HepG2 (cell line): ENCODE measurements at regions not wholly inside any gene's neighbourhood (a gene's known extent, or its start where the extent isn't known, plus 50 kb on each side); places are given as distances from the start of the nearest gene placed in this dataset.

Experiments
- ATAC-seq: fragments of 200-7000 bp; cut with Tn5 transposase; 3 replicates; pipeline ENCODE4 v1.9.1; 2020; ENCODE audit warnings: mild to moderate bottlenecking, moderate library complexity
- BruUV-seq: library from RNA; stranded (reverse); fragments of 400-500 nt; replicated peaks from 2 replicates; lab custom pipeline; 2021; lab: Mats Ljungman, UMichigan
- CTCF ChIA-PET: fragments of 300-600 bp; formaldehyde crosslinking; extraction: SDS; loops from one replicate; lab custom pipeline; 2021; ENCODE audit warnings: low total read pairs, inconsistent platforms, low intra/inter-chr PET ratio; lab: Yijun Ruan, JAX
- POLR2A ChIA-PET: fragments of 350-600 bp; sonication (Branson Sonifier 250); formaldehyde crosslinking; loops from one replicate; lab custom pipeline; 2020; ENCODE audit warnings: antibody characterized with exemption, inconsistent platforms; lab: Yijun Ruan, JAX
- DNase-seq: peaks from one replicate; pipeline ENCODE4 v3.0.0-alpha.2; 2015; ENCODE audit warnings: low spot score
- FAIRE-seq: peaks from 3 replicates; lab custom pipeline; 2011; peaks lifted over from hg19 to GRCh38; lab: Jason Lieb, UNC
- H2AFZ ChIP-seq: one replicate; pipeline ENCODE4 v1.6.1; 2011; ENCODE audit warnings: low read length, inconsistent platforms
- H3K27ac ChIP-seq: fragments of 300-600 bp; 3 replicates; pipeline ENCODE4 v1.8.0; 2011; ENCODE audit warnings: mixed run types, mild to moderate bottlenecking, mixed read lengths, low read length, inconsistent platforms; ENCODE audit not compliant: insufficient read depth; ENCODE audit errors: extremely low read length
- H3K27me3 ChIP-seq, 2 experiments: fragments of 200-600 bp in 1 of 2; 2 replicates in 1 of 2; 3 replicates in 1 of 2; pipeline versions ENCODE4 v1.6.0 to v1.8.0; 2011; ENCODE audit warnings: low read length in 2 of 2, mild to moderate bottlenecking in 2 of 2, moderate library complexity in 2 of 2, inconsistent platforms in 1 of 2; ENCODE audit not compliant: insufficient read depth in 2 of 2, control insufficient read depth in 1 of 2
- H3K36me3 ChIP-seq, 2 experiments: fragments of 200-600 bp in 1 of 2; replicated peaks in 1 of 2; 2 replicates in 1 of 2; 3 replicates in 1 of 2; pipeline versions ENCODE4 v1.5.1 to v1.8.0; 2011; ENCODE audit warnings: low read length in 2 of 2, inconsistent platforms in 1 of 2; ENCODE audit not compliant: insufficient read depth in 2 of 2, control insufficient read depth in 1 of 2
- H3K4me1 ChIP-seq: 2 replicates; pipeline ENCODE4 v1.5.1; 2012; ENCODE audit warnings: low read length, inconsistent platforms; ENCODE audit not compliant: insufficient read depth
- H3K4me2 ChIP-seq: 2 replicates; pipeline ENCODE4 v1.6.0; 2011; ENCODE audit warnings: low read depth, low read length, inconsistent platforms
- H3K4me3 ChIP-seq, 3 experiments: fragments of 200-600 bp in 1 of 3; sonication (generic), shearing (Covaris generic) in 1 of 3; replicated peaks in 1 of 3; 2 replicates each; pipeline ENCODE4 v1.5.1; 2011 to 2016; ENCODE audit warnings: low read length in 3 of 3, inconsistent platforms in 2 of 3, low read depth in 2 of 3, mild to moderate bottlenecking in 2 of 3, control low read depth in 1 of 3, mixed read lengths in 1 of 3; ENCODE audit not compliant: insufficient read depth in 1 of 3
- H3K79me2 ChIP-seq: one replicate; pipeline ENCODE4 v1.6.1; 2011; ENCODE audit warnings: low read length, inconsistent platforms; ENCODE audit not compliant: insufficient read depth
- H3K9ac ChIP-seq: 2 replicates; pipeline ENCODE4 v1.6.0; 2011; ENCODE audit warnings: mild to moderate bottlenecking, low read depth, low read length, inconsistent platforms; ENCODE audit not compliant: insufficient read depth
- H3K9me3 ChIP-seq: 2 replicates; pipeline ENCODE4 v1.5.1; 2012; ENCODE audit warnings: mild to moderate bottlenecking, low read length
- H4K20me1 ChIP-seq: 2 replicates; pipeline ENCODE4 v1.6.0; 2011; ENCODE audit warnings: inconsistent platforms, mild to moderate bottlenecking, low read length, moderate library complexity; ENCODE audit not compliant: insufficient read depth
- CBFB ChIP-seq: sonication (generic); formaldehyde crosslinking; IDR thresholded peaks from 2 replicates; pipeline ENCODE4 v1.4.0; 2020; ENCODE audit warnings: missing genetic modification reagents
- CCDC6 ChIP-seq: sonication (generic); formaldehyde crosslinking; IDR thresholded peaks from 2 replicates; pipeline ENCODE4 v1.8.1; 2022; ENCODE audit warnings: mild to moderate bottlenecking, missing genetic modification reagents, moderate library complexity
- ELF3 ChIP-seq: IDR thresholded peaks from 2 replicates; pipeline ENCODE4 v1.6.1; 2016; ENCODE audit warnings: missing genetic modification reagents, missing compliant biosample characterization
- ELF4 ChIP-seq: sonication (generic); formaldehyde crosslinking; IDR thresholded peaks from 2 replicates; pipeline ENCODE4 v1.5.0; 2020; ENCODE audit warnings: missing genetic modification reagents, mild to moderate bottlenecking, moderate library complexity, borderline replicate concordance
- EP300 ChIP-seq, 3 experiments: sonication (generic) in 1 of 3; formaldehyde crosslinking in 1 of 3; IDR thresholded peaks; 2 replicates each; pipeline versions ENCODE4 v1.5.1 to v1.6.1; 2011 to 2020; ENCODE audit warnings: low read depth in 2 of 3, low read length in 2 of 3, borderline replicate concordance in 1 of 3, improper control_type of control experiment in 1 of 3, mild to moderate bottlenecking in 1 of 3, missing genetic modification reagents in 1 of 3, moderate library complexity in 1 of 3
- ETV5 ChIP-seq: IDR thresholded peaks from 2 replicates; pipeline ENCODE4 v1.6.1; 2018; ENCODE audit warnings: missing biosample characterization, missing genetic modification reagents, inconsistent platforms, borderline replicate concordance
- GATAD2A ChIP-seq: IDR thresholded peaks from 2 replicates; pipeline ENCODE4 v1.6.1; 2016
- HDAC2 ChIP-seq: sonication (generic); formaldehyde crosslinking; IDR thresholded peaks from 2 replicates; pipeline ENCODE4 v1.4.0; 2020; ENCODE audit warnings: missing genetic modification reagents
- KDM1A ChIP-seq: IDR thresholded peaks from 2 replicates; pipeline ENCODE4 v1.6.1; 2016; ENCODE audit warnings: missing compliant biosample characterization
- KLF13 ChIP-seq: sonication (generic); formaldehyde crosslinking; IDR thresholded peaks from 2 replicates; pipeline ENCODE4 v1.4.0; 2020; ENCODE audit warnings: mild to moderate bottlenecking, missing genetic modification reagents
- MXD4 ChIP-seq: IDR thresholded peaks from 2 replicates; pipeline ENCODE4 v1.6.1; 2016; ENCODE audit warnings: mild to moderate bottlenecking, missing biosample characterization, missing genetic modification reagents
- NCOA1 ChIP-seq: sonication (generic); formaldehyde crosslinking; IDR thresholded peaks from 2 replicates; pipeline ENCODE4 v1.9.0; 2021; ENCODE audit warnings: missing genetic modification reagents
- PAWR ChIP-seq: sonication (generic); formaldehyde crosslinking; IDR thresholded peaks from 2 replicates; pipeline ENCODE4 v1.4.0; 2020; ENCODE audit warnings: missing genetic modification reagents, mild to moderate bottlenecking, borderline replicate concordance
- RFXAP ChIP-seq: sonication (generic); formaldehyde crosslinking; IDR thresholded peaks from 2 replicates; pipeline ENCODE4 v1.4.0; 2020; ENCODE audit warnings: missing genetic modification reagents, borderline replicate concordance
- SALL2 ChIP-seq: sonication (generic); formaldehyde crosslinking; IDR thresholded peaks from 2 replicates; pipeline ENCODE4 v1.8.1; 2023; ENCODE audit warnings: mild to moderate bottlenecking, missing genetic modification reagents, inconsistent platforms
- SP4 ChIP-seq: sonication (generic); formaldehyde crosslinking; IDR thresholded peaks from 2 replicates; pipeline ENCODE4 v1.8.1; 2023; ENCODE audit warnings: mild to moderate bottlenecking, missing genetic modification reagents
- ZBTB3 ChIP-seq: sonication (generic); formaldehyde crosslinking; IDR thresholded peaks from 2 replicates; pipeline ENCODE4 v1.4.0; 2020; ENCODE audit warnings: low read depth, mild to moderate bottlenecking, moderate library complexity, missing genetic modification reagents, borderline replicate concordance
- ZNF441 ChIP-seq: sonication (generic); formaldehyde crosslinking; IDR thresholded peaks from 2 replicates; pipeline ENCODE4 v1.7.0; 2021; ENCODE audit warnings: missing genetic modification reagents, borderline replicate concordance
- WGBS: methylation state at CpG from one replicate; pipeline ENCODE4 v1.1.6; 2017; ENCODE audit warnings: low lambda C conversion rate; 5-methylcytosine and 5-hydroxymethylcytosine counted together
- in situ Hi-C: cut with HindIII; loops from 2 replicates; pipeline ENCODE4 v1.10.0; 2017; ENCODE audit warnings: low pct_unique_long_range_greater_than_20kb; ENCODE audit not compliant: extremely low pct_ligation_motif_present
- intact Hi-C: fragments of 100-400 bp; cut with micrococcal nuclease; formaldehyde crosslinking; loops from one replicate; pipeline ENCODE4 v1.10.0; 2022; ENCODE audit not compliant: unreplicated experiment
- TF ChIP-seq, protein P1 (sequence below): sonication (generic); formaldehyde crosslinking; IDR thresholded peaks from 2 replicates; pipeline ENCODE4 v1.9.0; 2022; ENCODE audit warnings: low read depth, missing genetic modification reagents
- TF ChIP-seq, protein P2 (sequence below): sonication (generic); formaldehyde crosslinking; IDR thresholded peaks from 2 replicates; pipeline ENCODE4 v1.8.0; 2022; ENCODE audit warnings: missing genetic modification reagents, mild to moderate bottlenecking, moderate library complexity, borderline replicate concordance

DNA sequence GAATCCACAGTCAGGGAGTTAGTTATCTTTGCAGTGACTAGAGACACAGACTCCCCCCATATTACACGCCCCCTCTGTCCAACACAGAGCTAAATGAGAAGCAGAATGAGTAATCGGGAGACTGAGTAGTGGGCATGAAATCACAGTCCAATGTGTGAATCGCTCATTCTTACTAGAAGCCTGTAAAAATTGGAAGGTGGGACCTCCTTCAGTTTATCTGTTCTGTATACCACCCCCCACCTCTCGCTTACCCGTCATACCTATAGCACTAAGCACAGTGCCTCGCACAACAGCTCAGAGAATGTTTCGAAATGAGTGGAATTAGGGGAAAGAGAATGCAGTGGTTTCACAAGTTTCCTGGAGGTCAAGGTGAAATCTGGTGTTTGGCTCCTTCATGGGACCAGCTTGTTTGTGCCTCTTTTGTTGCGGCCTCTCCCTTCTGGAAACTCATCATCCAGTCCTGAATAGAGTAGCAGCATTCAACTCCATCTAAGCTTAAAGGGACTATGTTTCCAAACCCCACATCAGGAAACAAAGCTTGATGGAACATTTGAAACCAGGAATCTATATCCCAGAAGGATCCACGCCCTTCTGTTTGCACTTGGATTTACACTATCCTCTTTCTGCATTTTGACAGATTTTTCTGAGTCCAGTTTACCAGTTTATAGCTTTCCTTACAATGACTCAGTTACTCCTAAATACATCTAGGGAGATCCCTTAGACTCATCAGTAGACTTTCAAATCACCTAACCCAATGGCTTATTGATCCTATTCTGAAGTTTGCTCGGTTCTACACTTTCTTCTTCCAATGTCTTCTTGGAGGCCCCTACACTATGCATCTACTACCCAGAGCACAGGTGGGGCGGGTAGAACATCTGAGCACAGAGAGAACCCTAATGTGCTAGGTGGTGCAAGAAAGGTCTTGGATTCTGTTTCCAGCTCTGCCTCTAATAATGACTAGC lies 59.2 kb upstream of the PIM1 start:
- Histone ChIP-seq H3K9ac (peak overlapping the region; percentile 67), H4K20me1 (no peaks in the 10 kb centered on the region), H2AFZ (no peak overlapping the region), H3K9me3 (no peaks in the 10 kb centered on the region), H3K36me3 (no peaks in the 10 kb centered on the region), H3K27me3 (no peaks in the 10 kb centered on the region), H3K4me1 (peaks cover 79% of the 10 kb centered on the region), H3K4me2 (peak overlapping the region; percentile 85), H3K79me2 (no peaks in the 10 kb centered on the region), H3K27ac (peak overlapping the region; percentile 76), H3K4me3 (peak overlapping the region; percentile 20 to 45 (median 41); a peak in 5 of 6 replicates)
- BruUV-seq, result no TSS peak
- POLR2A ChIA-PET, result interaction anchor here (0.7 to 6.9 kb wide), 27 partner anchors 8 to 134 kb away, joined by 3 to 172 read pairs (median 5); partner anchors contain the start of gene PIM1
- FAIRE-seq, result peak; percentile 83
- WGBS, result 10% methylated on average over 11 of the region's 11 CpGs
- intact Hi-C loops (no loop called here), in situ Hi-C loops (no loop called here)
- peak; percentile 82 for ATAC-seq
- CTCF ChIA-PET, result no interaction called here
- DNase-seq, result peak; percentile 96
- TF ChIP-seq PAWR, result no peak
- TF ChIP-seq ETV5 (CRISPR knock-in tag), result peak; percentile 82
- no peak for TF ChIP-seq KLF13 (CRISPR knock-in tag)
- TF ChIP-seq, protein P1, sequence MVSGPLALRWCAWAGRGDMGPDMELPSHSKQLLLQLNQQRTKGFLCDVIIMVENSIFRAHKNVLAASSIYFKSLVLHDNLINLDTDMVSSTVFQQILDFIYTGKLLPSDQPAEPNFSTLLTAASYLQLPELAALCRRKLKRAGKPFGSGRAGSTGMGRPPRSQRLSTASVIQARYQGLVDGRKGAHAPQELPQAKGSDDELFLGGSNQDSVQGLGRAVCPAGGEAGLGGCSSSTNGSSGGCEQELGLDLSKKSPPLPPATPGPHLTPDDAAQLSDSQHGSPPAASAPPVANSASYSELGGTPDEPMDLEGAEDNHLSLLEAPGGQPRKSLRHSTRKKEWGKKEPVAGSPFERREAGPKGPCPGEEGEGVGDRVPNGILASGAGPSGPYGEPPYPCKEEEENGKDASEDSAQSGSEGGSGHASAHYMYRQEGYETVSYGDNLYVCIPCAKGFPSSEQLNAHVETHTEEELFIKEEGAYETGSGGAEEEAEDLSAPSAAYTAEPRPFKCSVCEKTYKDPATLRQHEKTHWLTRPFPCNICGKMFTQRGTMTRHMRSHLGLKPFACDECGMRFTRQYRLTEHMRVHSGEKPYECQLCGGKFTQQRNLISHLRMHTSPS, result peak; percentile 33; the same call in 1 of the 2 replicates
- 0 out of 2 replicates have a peak, but pooled peaks have one; percentile 49 for TF ChIP-seq KDM1A (CRISPR knock-in tag)
- TF ChIP-seq SALL2 (CRISPR knock-in tag), result peak; percentile 73; the same call in 1 of the 2 replicates
- TF ChIP-seq ELF4 (CRISPR knock-in tag), result peak; percentile 63; the same call in 1 of the 2 replicates
- peak; percentile 93 for TF ChIP-seq NCOA1 (CRISPR knock-in tag)
- 0 out of 2 replicates have a peak, but pooled peaks have one; percentile 20 for TF ChIP-seq MXD4 (CRISPR knock-in tag)
- TF ChIP-seq ELF3, result peak; percentile 91
- TF ChIP-seq RFXAP, result 0 out of 2 replicates have a peak, but pooled peaks have one; percentile 17
- TF ChIP-seq EP300 (IDR thresholded peaks at IDR 0.05; ENCODE audit: low read depth in 2 of 2, low read length in 2 of 2), result peak; percentile 61 to 95; a peak in 3 of 4 replicates
- TF ChIP-seq EP300 (CRISPR knock-in tag; IDR thresholded peaks at IDR 0.05; ENCODE audit: borderline replicate concordance), result peak; percentile 85; the same call in 1 of the 2 replicates
- peak; percentile 32; the same call in 1 of the 2 replicates for TF ChIP-seq ZNF441
- TF ChIP-seq CBFB (CRISPR knock-in tag), result peak; percentile 58
- TF ChIP-seq SP4 (CRISPR knock-in tag), result 0 out of 2 replicates have a peak, but pooled peaks have one; percentile 24
- TF ChIP-seq HDAC2 (CRISPR knock-in tag), result peak; percentile 91
- peak; percentile 95 for TF ChIP-seq ZBTB3 (CRISPR knock-in tag)
- TF ChIP-seq, protein P2, sequence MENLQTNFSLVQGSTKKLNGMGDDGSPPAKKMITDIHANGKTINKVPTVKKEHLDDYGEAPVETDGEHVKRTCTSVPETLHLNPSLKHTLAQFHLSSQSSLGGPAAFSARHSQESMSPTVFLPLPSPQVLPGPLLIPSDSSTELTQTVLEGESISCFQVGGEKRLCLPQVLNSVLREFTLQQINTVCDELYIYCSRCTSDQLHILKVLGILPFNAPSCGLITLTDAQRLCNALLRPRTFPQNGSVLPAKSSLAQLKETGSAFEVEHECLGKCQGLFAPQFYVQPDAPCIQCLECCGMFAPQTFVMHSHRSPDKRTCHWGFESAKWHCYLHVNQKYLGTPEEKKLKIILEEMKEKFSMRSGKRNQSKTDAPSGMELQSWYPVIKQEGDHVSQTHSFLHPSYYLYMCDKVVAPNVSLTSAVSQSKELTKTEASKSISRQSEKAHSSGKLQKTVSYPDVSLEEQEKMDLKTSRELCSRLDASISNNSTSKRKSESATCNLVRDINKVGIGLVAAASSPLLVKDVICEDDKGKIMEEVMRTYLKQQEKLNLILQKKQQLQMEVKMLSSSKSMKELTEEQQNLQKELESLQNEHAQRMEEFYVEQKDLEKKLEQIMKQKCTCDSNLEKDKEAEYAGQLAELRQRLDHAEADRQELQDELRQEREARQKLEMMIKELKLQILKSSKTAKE (CRISPR knock-in tag), result peak; percentile 91
- TF ChIP-seq GATAD2A (CRISPR knock-in tag), result peak; percentile 99
- TF ChIP-seq CCDC6 (CRISPR knock-in tag), result peak; percentile 44; the same call in 1 of the 2 replicates
